GM18870 (cell line): ENCODE measurements at regions not wholly inside any gene's neighbourhood (a gene's known extent, or its start where the extent isn't known, plus 50 kb on each side); places are given as distances from the start of the nearest gene placed in this dataset.
A peak's percentile ranks its signal among the peaks of the same experiment; 100 is the strongest.
"Not testable (repeated sequence)": the region's sequence is repeated elsewhere in the genome, so short reads cannot be mapped to it uniquely, and the experiment has no call there.

Experiments used
- ATAC-seq: cut with Tn5 transposase; IDR thresholded peaks from one replicate; pipeline ENCODE4 v1.9.1; 2021; ENCODE audit warnings: moderate library complexity; ENCODE audit not compliant: unreplicated experiment

DNA sequence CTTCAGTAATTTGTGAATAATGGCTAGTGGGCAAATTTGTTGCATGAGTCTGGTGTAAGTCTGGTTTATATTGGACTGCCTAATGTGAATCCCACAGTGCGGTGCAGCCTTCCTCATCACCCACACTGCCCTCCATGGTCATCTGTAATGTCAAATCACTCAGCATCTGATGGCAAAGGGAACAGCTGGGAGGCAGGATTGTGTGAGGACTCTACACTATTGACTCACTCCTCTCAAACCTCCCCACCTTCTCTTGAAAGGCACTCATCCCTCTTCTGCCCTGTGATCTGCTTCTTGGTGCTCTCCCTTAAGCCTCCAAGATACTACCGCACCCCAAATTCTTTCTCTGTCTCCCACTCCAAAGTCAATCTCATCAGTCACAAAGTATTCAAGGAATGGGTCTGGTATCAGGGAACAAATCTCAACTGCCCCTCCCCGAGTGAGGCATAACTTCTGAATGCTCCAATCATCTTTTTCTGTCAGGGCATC, 146.0 kb upstream of the BEND6 start:
- peak; percentile 56 for ATAC-seq

DNA sequence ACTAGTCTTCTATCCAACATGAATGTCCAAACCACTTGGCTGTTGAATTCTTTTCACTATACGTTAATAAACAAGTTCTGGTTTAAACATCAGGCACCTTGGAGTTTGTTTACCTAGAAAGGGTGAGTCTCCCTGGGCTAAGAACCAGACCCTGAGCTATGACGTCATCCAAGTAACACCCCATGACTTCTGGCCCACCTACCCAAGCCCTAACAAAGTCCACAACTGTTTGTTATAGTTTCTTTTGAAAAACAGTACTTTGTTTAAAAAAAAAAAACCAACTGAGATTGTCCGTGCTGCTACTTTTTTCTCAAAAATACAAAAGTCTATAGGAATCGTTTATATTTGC, 146.9 kb upstream of the BEND6 start:
- no peak for ATAC-seq

DNA sequence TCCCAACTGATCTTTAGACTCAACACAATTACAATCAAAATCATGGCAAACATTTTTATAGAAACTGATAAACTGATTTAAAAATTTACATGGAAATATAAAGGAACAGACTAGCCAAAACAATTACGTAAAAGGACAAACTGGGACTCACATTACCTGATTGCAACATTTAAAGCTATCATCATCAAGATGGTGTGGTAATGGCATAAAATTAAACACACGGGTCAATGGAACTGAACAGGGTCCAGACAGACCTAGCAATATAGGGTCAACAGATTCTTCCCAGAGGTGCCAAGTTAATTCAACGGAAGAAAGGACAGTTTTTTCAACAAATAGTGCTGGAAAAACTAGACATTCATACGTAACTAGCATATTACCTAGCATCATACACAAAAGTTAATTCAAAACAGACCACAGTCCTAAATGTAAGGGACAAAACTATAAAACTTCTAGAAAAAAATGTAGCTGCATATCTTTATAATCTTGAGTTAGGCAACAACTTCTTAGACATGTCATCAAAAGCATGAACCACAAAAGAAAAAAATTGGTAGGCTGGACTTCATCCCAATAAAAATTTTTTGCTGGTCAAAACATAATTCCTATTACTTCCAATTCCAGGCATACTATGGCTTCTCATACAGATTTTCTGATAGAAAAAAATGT, 147.4 kb upstream of the BEND6 start:
- no peak for ATAC-seq

DNA sequence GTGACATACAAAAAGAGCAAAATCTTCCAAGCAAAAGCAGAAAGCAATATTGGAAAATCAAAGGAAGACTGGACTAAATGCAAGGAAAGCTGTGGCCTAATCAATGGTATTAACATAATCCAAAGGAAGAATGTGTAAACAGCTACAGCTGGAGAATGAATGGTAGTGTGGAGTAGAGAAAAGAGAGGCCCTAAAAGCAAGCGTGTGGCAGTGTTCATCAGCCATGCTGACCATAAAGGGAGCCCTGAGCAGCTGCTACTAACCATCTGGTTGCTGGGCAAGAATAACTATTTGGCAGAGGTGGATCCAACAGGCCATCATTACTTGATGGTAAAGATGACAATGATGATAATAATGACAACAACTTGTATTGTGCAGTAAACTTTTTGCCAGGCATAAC, 148.5 kb upstream of the BEND6 start:
- ATAC-seq, result no peak

DNA sequence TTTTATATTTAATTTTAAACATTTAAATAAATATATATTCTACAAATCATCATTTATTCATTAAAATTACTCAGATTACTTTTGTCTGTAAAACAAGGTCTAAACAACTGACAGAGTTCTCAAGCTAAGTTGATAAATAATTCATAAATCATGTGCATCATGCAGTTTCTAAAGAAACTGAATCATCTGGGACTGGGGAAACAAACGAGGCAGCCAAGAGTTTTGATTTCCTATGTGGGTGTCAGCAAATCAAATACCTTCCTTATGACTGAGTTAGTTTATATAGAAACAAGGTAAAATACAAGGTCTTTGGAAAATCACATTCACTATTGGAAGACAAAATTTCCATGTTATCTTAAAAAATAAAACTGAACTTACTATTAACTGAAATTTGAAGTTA, 149.9 kb upstream of the BEND6 start:
- ATAC-seq, result no peak

DNA sequence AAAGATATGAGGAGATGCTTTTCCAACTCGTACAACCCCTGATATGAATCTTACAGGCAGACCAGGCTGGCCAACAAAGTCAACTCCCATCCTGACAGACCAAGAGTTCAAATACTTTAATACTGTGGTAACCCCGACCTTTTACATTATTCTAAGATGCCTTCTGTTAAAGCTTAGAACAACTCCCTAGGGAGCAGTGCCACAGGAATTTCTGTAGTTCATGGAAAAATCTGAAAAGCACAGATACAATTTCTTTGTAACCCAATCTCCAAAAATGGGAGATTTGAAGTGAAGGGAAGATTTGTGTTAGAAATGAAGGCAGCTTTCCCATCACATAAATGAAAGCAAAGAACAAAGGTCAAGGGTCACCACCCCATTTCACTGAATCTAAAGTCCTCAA, 151.3 kb upstream of the BEND6 start:
- ATAC-seq, result no peak

DNA sequence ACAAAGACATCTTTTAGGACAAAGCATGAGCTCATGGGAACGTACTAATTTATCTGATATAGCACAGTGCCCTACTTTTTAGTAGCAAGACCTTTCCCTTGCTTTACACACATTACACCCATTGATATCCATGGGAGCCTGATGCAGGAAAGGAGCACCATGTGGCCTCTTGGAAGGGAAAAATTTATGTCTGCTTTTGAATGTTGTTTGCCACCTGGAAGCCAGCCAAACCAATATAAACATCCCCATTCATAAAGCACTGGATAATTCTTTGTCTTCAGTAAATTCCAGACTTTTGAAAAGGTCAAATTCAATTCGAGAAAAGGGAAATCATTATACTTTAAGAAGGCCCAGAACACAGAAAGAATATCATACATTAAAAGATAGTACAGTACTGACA, 152.3 kb upstream of the BEND6 start:
- ATAC-seq, result no peak

DNA sequence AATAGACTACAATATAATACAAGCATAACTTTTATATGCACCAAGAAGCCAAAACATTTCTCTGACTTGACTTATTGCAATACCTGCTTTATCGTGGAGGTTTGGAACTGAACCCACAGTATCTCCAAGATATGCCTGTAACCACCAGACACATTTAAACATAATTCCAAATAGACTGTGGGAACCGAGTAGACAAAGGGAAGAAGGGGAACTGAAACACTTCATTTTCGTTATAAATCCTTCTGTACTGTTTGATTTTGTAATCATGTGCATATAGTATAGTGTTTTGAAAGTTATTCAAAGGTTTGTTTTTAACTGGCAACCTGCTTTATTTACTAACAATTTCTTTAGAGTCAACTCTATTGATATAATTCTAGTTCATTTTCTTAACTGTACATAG, 154.9 kb upstream of the BEND6 start:
- ATAC-seq, result no peak

DNA sequence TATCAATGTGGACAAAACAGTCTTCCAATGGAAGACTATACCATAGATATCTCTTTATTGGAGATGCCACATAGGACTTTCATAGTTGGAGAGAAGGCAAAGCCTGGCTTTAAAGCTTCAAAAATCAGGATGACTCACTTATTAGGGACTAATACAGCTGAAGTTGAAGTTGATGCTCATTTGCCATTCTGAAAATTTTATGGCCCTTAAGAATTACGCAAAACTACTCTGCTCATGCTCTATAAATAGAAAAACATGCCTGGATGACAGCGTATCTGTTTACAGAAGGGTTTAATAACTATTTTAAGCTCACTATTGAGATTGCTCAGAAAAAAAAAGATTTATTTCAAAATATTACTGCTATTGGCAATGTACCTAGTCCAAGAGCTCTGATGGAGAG, 155.5 kb upstream of the DST start:
- ATAC-seq, result no peak

DNA sequence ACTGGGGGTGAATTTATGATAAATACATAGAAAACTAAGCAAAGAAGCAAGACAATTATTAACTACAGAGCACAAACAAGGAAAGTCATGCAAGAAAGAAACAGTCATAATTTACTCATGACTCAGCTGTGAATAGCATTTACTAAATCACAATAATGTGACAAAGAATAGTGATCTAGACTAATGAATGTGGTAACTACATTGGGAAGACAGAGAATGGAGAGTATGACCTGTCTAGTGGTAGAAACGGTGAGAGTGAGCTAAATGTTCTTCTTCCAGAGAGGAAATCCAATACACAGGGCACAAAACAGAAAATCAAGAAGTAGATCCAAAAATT, 153.5 kb upstream of the DST start:
- ATAC-seq, result peak; percentile 49

DNA sequence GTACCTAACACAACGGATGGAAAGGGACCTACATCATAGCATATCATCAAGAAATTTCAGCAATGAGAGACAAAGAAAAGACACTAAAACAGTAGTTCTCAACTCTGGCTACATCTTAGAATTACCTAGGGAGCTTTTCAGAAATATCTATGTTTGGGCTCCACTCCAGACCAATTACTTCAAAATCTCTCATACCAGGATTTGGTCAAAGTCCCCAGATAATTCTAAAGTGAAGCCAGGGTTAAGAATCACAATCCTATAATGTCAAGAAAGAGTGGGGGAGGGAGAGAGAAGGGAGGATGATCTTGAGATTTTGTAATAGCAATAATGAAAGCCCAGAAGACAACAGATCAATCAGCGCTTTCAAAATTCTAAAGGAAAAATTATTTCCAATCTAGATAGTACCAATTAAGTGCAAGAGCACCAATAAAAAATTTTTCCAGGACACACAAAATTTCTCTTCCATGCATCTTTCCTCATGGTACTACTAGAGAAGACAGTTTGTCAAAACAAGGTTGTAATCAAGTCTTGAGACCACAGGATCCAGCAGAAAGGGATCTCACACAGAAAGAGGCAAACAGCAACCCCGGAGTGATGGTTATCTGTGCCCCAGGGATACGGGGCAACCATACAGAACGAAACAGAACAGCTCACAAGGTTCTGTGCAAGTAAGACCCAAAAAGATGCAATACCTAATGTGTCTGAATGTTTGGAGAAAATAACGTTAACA, 152.9 kb upstream of the DST start:
- ATAC-seq, result peak; percentile 13

DNA sequence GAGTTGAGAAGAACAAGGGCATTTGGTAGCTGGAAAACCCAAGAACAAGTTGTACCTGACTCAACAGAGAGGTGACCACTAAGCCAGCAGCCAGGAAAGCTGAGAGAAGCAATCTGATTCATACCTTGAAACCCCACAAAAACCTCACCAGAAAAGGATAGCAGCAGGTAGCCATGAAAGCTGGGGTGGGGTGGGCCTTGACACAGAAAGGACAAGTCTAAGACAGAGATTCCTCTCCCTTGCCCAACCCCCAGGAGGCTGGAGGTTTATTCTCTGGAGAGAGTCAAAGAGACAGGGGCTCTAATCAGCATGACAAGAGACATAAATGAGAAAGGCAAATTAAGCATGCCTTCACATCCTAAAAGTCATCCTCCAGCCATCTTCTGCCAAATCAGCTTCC, 151.7 kb upstream of the DST start:
- ATAC-seq, result peak; percentile 33

DNA sequence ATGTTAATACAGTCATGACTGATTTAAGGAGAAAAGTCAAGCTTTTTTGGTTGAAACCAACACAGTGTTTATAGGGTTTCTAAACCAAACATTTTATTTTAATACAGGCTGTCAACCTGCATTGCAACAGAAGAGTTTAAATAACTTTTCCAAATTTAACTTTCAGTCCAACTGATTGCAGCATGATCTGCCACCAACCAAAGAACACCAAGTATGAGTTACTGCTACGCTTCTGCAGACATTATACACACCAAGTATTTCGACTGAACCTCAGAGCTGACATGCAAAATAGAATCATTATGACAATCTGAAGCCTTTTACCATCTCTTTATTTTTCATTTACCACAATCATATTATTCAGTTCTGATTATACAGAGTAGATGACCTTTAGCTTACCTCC, 151.2 kb upstream of the DST start:
- peak; percentile 22 for ATAC-seq

DNA sequence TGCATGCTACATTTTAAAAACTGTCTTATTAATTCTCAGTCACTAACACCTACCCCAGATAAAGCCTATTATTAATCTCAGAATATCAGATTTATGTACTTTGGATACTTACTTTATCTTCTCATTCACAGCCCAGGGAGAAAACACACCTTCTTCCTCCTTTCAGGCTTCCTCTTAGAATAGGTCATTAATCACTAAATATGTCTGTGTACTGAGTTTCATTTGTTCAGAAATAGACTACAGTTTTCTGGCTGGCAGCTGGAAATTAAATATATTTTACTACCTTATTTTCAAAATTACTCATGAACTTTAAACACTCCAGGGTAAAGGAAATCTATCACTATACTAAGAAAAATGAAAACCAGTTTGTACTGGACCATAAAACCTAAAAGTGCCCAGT, 147.7 kb upstream of the DST start:
- ATAC-seq, result peak; percentile 53

DNA sequence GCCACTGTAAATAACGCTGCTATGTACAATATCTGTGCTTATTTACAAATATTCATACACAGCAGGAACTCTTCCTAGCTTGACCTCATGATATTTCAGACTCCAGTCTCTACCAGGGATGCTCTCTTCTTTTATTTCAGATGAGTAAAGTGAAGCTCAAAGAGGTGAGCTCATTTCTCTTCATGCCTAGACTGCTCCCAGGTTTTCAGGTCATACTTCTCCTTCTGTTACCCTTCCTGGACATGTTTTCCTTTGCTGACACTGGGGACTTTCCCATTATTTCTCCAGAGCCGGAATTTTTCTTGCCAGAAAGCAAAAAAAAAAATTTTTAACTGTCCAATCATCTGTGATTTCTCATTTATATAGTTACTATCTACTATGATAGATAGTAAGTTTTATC, 147.2 kb upstream of the DST start:
- ATAC-seq, result no peak

DNA sequence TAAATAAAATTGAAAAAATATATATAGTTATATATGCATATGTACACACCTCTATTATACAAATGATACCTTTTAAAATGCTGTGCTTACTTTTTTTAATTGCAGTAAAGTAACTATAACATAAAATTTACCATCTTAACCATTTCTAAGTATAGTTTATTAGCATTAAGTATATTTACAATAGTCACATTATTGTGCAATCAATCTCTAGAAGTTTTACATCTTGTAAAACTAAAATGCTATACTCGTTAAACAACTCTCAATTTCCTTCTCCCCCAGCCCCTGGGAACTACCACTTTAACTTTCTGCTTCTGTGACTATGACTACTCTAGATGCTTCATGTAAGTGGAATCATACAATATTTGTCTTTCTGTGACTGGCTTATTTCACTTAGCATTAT, 146.7 kb upstream of the DST start:
- ATAC-seq, result no peak

DNA sequence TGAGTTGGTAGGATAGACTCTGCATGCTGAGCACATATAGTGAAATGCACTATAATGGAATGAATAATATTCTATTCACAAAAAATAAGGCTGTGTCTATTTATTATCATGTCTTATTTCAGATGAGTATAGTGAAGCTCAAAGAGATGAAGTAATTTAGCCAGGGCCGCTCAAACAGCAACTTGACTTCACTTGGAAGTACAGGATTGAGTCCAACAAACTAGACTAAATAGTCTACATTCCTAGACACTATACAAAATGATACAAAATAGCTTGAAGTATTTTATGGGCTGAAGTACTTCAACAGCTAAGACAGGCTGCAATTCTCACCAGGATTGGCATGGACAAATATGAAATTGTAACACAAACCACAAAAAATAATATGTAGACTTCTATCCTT, 144.5 kb upstream of the DST start:
- no peak for ATAC-seq

DNA sequence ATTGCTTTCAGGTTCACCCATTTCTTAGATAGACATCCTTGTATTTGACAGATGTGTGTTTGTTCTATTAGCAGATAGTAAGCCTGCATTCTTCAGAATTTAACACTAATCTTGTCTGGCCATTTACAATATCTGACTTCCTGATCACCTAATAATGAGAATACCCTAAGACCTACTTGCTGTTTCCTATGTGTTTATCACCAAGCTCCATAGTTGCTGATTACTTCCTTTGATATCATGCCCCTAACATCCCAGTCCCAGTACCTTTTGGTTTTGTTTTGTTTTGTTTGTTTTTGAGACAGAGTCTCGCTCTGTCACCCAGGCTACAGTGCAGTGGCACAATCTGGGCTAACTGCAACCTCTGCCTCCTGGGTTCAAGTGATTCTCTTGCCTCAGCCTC, 143.6 kb upstream of the DST start:
- no peak for ATAC-seq

DNA sequence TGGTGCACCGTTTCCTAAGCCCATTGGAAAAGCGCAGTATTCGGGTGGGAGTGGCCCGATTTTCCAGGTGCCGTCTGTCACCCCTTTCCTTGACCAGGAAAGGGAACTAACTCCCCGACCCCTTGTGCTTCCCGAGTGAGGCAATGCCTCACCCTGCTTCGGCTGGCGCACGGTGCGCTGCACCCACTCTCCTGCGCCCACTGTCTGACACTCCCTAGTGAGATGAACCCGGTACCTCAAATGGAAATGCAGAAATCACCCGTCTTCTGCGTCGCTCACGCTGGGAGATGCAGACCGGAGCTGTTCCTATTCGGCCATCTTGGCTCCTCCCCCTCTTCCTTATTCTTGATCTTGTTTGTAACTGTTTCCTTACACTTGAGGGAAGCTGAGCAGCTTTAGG, 142.8 kb upstream of the DST start:
- ATAC-seq, result not testable (repeated sequence)

DNA sequence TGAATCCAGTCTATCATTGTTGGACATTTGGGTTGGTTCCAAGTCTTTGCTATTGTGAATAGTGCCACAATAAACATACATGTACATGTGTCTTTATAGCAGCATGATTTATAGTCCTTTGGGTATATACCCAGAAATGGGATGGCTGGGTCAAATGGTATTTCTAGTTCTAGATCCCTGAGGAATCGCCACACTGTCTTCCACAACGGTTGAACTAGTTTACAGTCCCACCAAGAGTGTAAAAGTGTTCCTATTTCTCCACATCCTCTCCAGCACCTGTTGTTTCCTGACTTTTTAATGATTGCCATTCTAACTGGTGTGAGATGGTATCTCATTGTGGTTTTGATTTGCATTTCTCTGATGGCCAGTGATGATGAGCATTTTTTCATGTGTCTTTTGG, 137.4 kb upstream of the DST start:
- not testable (repeated sequence) for ATAC-seq

DNA sequence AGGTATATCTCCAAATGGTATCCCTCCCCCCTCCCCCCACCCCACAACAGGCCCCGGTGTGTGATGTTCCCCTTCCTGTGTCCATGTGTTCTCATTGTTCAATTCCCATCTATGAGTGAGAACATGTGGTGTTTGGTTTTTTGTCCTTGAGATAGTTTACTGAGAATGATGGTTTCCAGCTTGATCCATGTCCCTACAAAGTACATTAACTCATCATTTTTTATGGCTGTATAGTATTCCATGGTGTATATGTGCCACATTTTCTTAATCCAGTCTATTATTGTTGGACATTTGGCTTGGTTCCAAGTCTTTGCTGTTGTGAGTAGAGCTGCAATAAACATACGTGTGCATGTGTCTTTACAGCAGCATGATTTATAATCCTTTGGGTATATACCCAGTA, 135.8 kb upstream of the DST start:
- not testable (repeated sequence) for ATAC-seq

DNA sequence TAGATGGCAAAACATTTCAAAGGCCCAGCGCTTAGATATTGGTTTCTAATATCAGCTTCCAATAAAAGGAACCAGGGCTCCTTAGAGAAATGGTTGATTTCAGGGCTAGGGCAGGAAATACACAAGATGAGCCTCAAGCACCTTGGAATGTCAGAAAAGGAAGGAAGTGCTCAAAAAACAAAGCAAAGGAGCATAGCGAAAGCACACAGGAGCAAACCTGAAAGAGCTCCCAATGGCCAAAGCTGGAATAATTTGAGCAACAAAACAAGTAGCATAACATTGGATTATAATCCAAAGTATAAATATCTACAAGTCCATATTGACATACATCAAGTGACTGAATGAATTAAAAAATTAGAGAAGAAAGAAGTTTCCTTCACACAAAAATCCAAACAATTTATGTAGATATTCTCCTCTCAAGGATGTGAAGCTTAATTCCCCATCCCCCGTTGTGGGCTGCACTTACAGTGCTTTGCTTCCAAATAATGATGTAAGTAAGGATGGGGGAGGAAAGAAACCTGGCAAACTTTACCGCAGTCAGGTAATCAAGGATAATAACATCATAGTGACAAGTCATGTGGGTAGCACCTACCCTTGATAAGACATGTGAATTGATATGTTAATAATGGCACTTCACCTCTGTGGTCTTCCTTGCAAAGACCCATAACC, 132.9 kb upstream of the DST start:
- ATAC-seq, result no peak
